Prostate gland (tissue), 2 donors: ENCODE measurements at regions not wholly inside any gene's neighbourhood (a gene's known extent, or its start where the extent isn't known, plus 50 kb on each side); places are given as distances from the start of the nearest gene placed in this dataset.

ENCODE experiments used
- DNase-seq: peaks from one replicate; pipeline ENCODE4 v3.0.0-alpha.2; 2019; ENCODE audit warnings: low spot score
- H3K27ac ChIP-seq, 2 donors: fragments of 200-600 bp; sonication (generic); 2 replicates each; pipeline ENCODE4 v1.5.1; 2017 to 2019
- H3K27me3 ChIP-seq: fragments of 200-600 bp; sonication (generic); replicated peaks from 2 replicates; pipeline ENCODE4 v1.5.1; 2019; ENCODE audit not compliant: insufficient read depth
- H3K36me3 ChIP-seq, 2 donors: fragments of 200-600 bp; sonication (generic); 1 replicate in 1 of 2; 2 replicates in 1 of 2; pipeline versions ENCODE4 v1.5.1 to v1.8.1; 2017 to 2019
- H3K4me1 ChIP-seq: fragments of 200-600 bp; sonication (generic); replicated peaks from 2 replicates; pipeline ENCODE4 v1.5.1; 2019
- H3K4me3 ChIP-seq, 2 donors: fragments of 200-600 bp; sonication (generic); 2 replicates each; pipeline ENCODE4 v1.5.1; 2017 to 2019
- H3K9me3 ChIP-seq: fragments of 200-600 bp; sonication (generic); 2 replicates; pipeline ENCODE4 v1.5.1; 2017
- POLR2A ChIP-seq: fragments of 450-650 bp; IDR thresholded peaks from one replicate; pipeline ENCODE4 v1.6.1; 2016; ENCODE audit warnings: antibody characterized with exemption, mild to moderate bottlenecking
- POLR2AphosphoS5 ChIP-seq: sonication (generic); formaldehyde crosslinking; IDR thresholded peaks from one replicate; pipeline ENCODE4 v1.6.1; 2017; ENCODE audit warnings: antibody characterized with exemption
- WGBS: methylation state at CpG from one replicate; pipeline ENCODE4 v1.1.5; 2018; 5-methylcytosine and 5-hydroxymethylcytosine counted together
- intact Hi-C: fragments of 100-400 bp; cut with DNase I; formaldehyde crosslinking; loops from one replicate; pipeline ENCODE4 v1.14.2; 2022
- TF ChIP-seq, protein P1 (sequence below), 4 experiments: fragments of 200-600 bp in 2 of 4; fragments of 450-650 bp in 2 of 4; sonication (generic) in 2 of 4; IDR thresholded peaks; 1 replicate in 3 of 4; 2 replicates in 1 of 4; pipeline ENCODE4 v1.5.1; 2016 to 2019; ENCODE audit warnings: antibody characterized with exemption in 4 of 4, mild to moderate bottlenecking in 2 of 4, moderate library complexity in 2 of 4

DNA sequence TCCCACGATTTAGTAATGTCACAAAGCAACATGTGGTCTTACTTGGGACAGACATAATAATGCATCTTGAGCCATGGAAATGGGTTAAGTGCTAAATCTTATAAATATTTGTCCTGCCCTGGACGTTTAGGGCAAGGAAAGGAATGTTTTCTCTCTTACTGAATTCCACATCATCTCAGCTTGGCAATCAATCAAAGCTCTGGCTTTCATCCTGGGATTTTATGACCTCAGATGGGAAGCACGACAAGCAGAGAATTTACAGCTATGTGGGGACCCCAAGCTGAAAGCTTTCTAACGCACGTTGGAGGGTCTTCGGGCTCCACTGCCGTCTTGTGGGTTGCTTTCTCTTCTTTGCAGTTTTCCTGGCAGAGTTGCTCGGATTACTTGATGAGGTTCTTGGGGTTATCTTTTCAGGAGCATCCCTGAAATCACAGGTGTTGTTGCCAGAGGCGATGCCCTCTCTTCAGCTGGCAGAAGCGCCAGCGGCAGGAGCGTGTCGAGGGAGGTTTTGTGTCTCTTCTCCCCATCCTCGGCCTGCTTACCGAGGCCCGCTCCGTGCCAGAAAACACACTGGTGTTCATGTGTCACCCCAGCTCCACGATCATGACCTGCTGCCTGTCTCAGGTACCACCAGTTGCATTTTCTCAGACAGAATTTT lies 73.4 kb upstream of the FRMD1 start:
- TF ChIP-seq, protein P1, sequence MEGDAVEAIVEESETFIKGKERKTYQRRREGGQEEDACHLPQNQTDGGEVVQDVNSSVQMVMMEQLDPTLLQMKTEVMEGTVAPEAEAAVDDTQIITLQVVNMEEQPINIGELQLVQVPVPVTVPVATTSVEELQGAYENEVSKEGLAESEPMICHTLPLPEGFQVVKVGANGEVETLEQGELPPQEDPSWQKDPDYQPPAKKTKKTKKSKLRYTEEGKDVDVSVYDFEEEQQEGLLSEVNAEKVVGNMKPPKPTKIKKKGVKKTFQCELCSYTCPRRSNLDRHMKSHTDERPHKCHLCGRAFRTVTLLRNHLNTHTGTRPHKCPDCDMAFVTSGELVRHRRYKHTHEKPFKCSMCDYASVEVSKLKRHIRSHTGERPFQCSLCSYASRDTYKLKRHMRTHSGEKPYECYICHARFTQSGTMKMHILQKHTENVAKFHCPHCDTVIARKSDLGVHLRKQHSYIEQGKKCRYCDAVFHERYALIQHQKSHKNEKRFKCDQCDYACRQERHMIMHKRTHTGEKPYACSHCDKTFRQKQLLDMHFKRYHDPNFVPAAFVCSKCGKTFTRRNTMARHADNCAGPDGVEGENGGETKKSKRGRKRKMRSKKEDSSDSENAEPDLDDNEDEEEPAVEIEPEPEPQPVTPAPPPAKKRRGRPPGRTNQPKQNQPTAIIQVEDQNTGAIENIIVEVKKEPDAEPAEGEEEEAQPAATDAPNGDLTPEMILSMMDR (IDR thresholded peaks at IDR 0.05): no peak
- TF ChIP-seq POLR2A (no peak), POLR2AphosphoS5 (no peak)
- Histone ChIP-seq H3K4me3 (no peak overlapping the region), H3K9me3 (no peaks in the 10 kb centered on the region), H3K27ac (no peak overlapping the region), H3K4me1 (peaks cover 7% of the 10 kb centered on the region), H3K27me3 (no peaks in the 10 kb centered on the region), H3K36me3 (no peaks in the 10 kb centered on the region)
- no peak for DNase-seq
- 78% methylated on average over 18 of the region's 18 CpGs for WGBS
- intact Hi-C loops: loop anchor here (5.0 kb wide), 1 partner anchor 165 kb away; the partner anchor contains the start of gene DACT2

- TF ChIP-seq POLR2A: no peak
- peak; percentile 39 for TF ChIP-seq POLR2AphosphoS5
- TF ChIP-seq, protein P1 (IDR thresholded peaks at IDR 0.05): peak; percentile 28 to 88 (median 70)
- no peak overlapping the region for H3K27ac ChIP-seq
- no peaks in the 10 kb centered on the region for H3K36me3 ChIP-seq
- peak; percentile 39 for DNase-seq
- WGBS: 45% methylated on average over 28 of the region's 28 CpGs
- H3K4me3 ChIP-seq: no peak overlapping the region
- no peaks in the 10 kb centered on the region for H3K9me3 ChIP-seq
- intact Hi-C loops: loop anchor here (2.0 to 5.0 kb wide), 2 partner anchors 167 to 204 kb away; partner anchors contain the start of gene DACT2
- H3K27me3 ChIP-seq: no peaks in the 10 kb centered on the region
- H3K4me1 ChIP-seq: no peaks in the 10 kb centered on the region
These were observed 71.7 kb upstream of the FRMD1 start for GRCh38 chr6:168150551-168151320.

GRCh38 chr6:168149015-168149414 lies 70.0 kb upstream of the FRMD1 start:
- Histone ChIP-seq H3K4me3 (no peak overlapping the region), H3K27me3 (no peaks in the 10 kb centered on the region), H3K4me1 (no peaks in the 10 kb centered on the region), H3K9me3 (no peaks in the 10 kb centered on the region), H3K27ac (no peak overlapping the region), H3K36me3 (no peaks in the 10 kb centered on the region)
- TF ChIP-seq POLR2AphosphoS5 (no peak), POLR2A (no peak)
- TF ChIP-seq, protein P1 (IDR thresholded peaks at IDR 0.05): no peak
- intact Hi-C loops: no loop called here
- 80% methylated on average over 14 of the region's 14 CpGs for WGBS
- DNase-seq: no peak

GRCh38 chr6:168148231-168148849 lies 69.3 kb upstream of the FRMD1 start:
- H3K36me3 ChIP-seq: no peaks in the 10 kb centered on the region
- no peak overlapping the region for H3K4me3 ChIP-seq
- H3K27ac ChIP-seq: no peak overlapping the region
- no peak for DNase-seq
- TF ChIP-seq POLR2A (no peak), POLR2AphosphoS5 (no peak)
- TF ChIP-seq, protein P1 (IDR thresholded peaks at IDR 0.05): no peak
- intact Hi-C loops: no loop called here
- 86% methylated on average over 14 of the region's 14 CpGs for WGBS
- no peaks in the 10 kb centered on the region for H3K4me1 ChIP-seq
- no peaks in the 10 kb centered on the region for H3K9me3 ChIP-seq
- H3K27me3 ChIP-seq: no peaks in the 10 kb centered on the region
